ENCODE measurements at regions not wholly inside any gene's neighbourhood (a gene's known extent, or its start where the extent isn't known, plus 50 kb on each side); places are given as distances from the start of the nearest gene placed in this dataset.

- Histone ChIP-seq H3K36me3 (no peaks in the 10 kb centered on the region), H3K9me3 (ENCODE audit: low read depth) (no peaks in the 10 kb centered on the region), H3K4me3 (no peak overlapping the region), H3K4me1 (ENCODE audit: low read depth) (peaks cover 19% of the 10 kb centered on the region), H3K27ac (no peak overlapping the region), H3K27me3 (no peaks in the 10 kb centered on the region)
- TF ChIP-seq CTCF (IDR thresholded peaks at IDR 0.05; ENCODE audit: low read depth, low read length) = no peak
- no peak for DNase-seq (ENCODE audit: low read depth in 1 of 2, low spot score in 1 of 2)
Measured at GRCh38 chr14:49953196-49953595, 60.3 kb downstream of the ARF6 start.

- Histone ChIP-seq H3K27me3 (no peaks in the 10 kb centered on the region), H3K4me1 (ENCODE audit: low read depth) (peaks cover 19% of the 10 kb centered on the region), H3K36me3 (no peaks in the 10 kb centered on the region), H3K4me3 (no peak overlapping the region), H3K9me3 (ENCODE audit: low read depth) (no peaks in the 10 kb centered on the region), H3K27ac (no peak overlapping the region)
- no peak for TF ChIP-seq CTCF (IDR thresholded peaks at IDR 0.05; ENCODE audit: low read depth, low read length)
- no peak for DNase-seq (ENCODE audit: low read depth in 1 of 2, low spot score in 1 of 2)
Measured at GRCh38 chr14:49954171-49954631, 61.3 kb downstream of the ARF6 start.

GRCh38 chr14:49955024-49955423, 62.1 kb downstream of the ARF6 start:
- no peak overlapping the region for H3K27ac ChIP-seq
- DNase-seq (ENCODE audit: low read depth in 1 of 2, low spot score in 1 of 2) = no peak
- no peaks in the 10 kb centered on the region for H3K27me3 ChIP-seq
- H3K36me3 ChIP-seq = no peaks in the 10 kb centered on the region
- H3K4me1 ChIP-seq (ENCODE audit: low read depth) = peaks cover 19% of the 10 kb centered on the region
- H3K9me3 ChIP-seq (ENCODE audit: low read depth) = no peaks in the 10 kb centered on the region
- H3K4me3 ChIP-seq = no peak overlapping the region
- TF ChIP-seq CTCF (IDR thresholded peaks at IDR 0.05; ENCODE audit: low read depth, low read length) = no peak

GRCh38 chr14:49957089-49957852, 64.4 kb downstream of the ARF6 start:
- Histone ChIP-seq H3K27me3 (no peaks in the 10 kb centered on the region), H3K4me1 (ENCODE audit: low read depth) (peaks cover 21% of the 10 kb centered on the region), H3K9me3 (ENCODE audit: low read depth) (no peaks in the 10 kb centered on the region), H3K36me3 (no peaks in the 10 kb centered on the region), H3K27ac (no peak overlapping the region), H3K4me3 (no peak overlapping the region)
- no peak for TF ChIP-seq CTCF (IDR thresholded peaks at IDR 0.05; ENCODE audit: low read depth, low read length)
- no peak for DNase-seq (ENCODE audit: low read depth in 1 of 2, low spot score in 1 of 2)

- Histone ChIP-seq H3K4me3 (no peak overlapping the region), H3K27me3 (no peaks in the 10 kb centered on the region), H3K36me3 (no peaks in the 10 kb centered on the region), H3K27ac (no peak overlapping the region), H3K9me3 (ENCODE audit: low read depth) (no peaks in the 10 kb centered on the region), H3K4me1 (ENCODE audit: low read depth) (peaks cover 12% of the 10 kb centered on the region)
- DNase-seq (ENCODE audit: low read depth in 1 of 2, low spot score in 1 of 2) = no peak
- TF ChIP-seq CTCF (IDR thresholded peaks at IDR 0.05; ENCODE audit: low read depth, low read length) = no peak
Measured at GRCh38 chr14:49959822-49960408, 67.0 kb downstream of the ARF6 start.
